ENCODE measurements at regions not wholly inside any gene's neighbourhood (a gene's known extent, or its start where the extent isn't known, plus 50 kb on each side); places are given as distances from the start of the nearest gene placed in this dataset.

- TF ChIP-seq, protein P1, sequence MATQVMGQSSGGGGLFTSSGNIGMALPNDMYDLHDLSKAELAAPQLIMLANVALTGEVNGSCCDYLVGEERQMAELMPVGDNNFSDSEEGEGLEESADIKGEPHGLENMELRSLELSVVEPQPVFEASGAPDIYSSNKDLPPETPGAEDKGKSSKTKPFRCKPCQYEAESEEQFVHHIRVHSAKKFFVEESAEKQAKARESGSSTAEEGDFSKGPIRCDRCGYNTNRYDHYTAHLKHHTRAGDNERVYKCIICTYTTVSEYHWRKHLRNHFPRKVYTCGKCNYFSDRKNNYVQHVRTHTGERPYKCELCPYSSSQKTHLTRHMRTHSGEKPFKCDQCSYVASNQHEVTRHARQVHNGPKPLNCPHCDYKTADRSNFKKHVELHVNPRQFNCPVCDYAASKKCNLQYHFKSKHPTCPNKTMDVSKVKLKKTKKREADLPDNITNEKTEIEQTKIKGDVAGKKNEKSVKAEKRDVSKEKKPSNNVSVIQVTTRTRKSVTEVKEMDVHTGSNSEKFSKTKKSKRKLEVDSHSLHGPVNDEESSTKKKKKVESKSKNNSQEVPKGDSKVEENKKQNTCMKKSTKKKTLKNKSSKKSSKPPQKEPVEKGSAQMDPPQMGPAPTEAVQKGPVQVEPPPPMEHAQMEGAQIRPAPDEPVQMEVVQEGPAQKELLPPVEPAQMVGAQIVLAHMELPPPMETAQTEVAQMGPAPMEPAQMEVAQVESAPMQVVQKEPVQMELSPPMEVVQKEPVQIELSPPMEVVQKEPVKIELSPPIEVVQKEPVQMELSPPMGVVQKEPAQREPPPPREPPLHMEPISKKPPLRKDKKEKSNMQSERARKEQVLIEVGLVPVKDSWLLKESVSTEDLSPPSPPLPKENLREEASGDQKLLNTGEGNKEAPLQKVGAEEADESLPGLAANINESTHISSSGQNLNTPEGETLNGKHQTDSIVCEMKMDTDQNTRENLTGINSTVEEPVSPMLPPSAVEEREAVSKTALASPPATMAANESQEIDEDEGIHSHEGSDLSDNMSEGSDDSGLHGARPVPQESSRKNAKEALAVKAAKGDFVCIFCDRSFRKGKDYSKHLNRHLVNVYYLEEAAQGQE (IDR thresholded peaks at IDR 0.05; ENCODE audit: insufficient replicate concordance, low read depth) = no peak
- TF ChIP-seq CTCF (IDR thresholded peaks at IDR 0.05; ENCODE audit: insufficient read depth, low read length) = no peak
- TF ChIP-seq GABPA (IDR thresholded peaks at IDR 0.05; ENCODE audit: low read depth) = no peak
These were observed 79.9 kb upstream of the SPTLC3 start for GRCh38 chr20:12928755-12929401.

All from HL-60 (cell line).